ENCODE measurements at regions not wholly inside any gene's neighbourhood (a gene's known extent, or its start where the extent isn't known, plus 50 kb on each side); places are given as distances from the start of the nearest gene placed in this dataset.

GRCh38 chr9:109830545-109830944 is 50.5 kb downstream of the PALM2AKAP2 start:
- Histone ChIP-seq H3K27ac (no peak overlapping the region), H3K36me3 (no peaks in the 10 kb centered on the region), H3K27me3 (no peaks in the 10 kb centered on the region), H3K4me1 (peaks cover 0 to 25% of the 10 kb centered on the region in 2 donors), H3K9me3 (no peaks in the 10 kb centered on the region), H3K4me3 (no peak overlapping the region)
- no peak for TF ChIP-seq CTCF (IDR thresholded peaks at IDR 0.05)
- DNase-seq (ENCODE audit: low spot score), result no peak

- Histone ChIP-seq H3K27ac (peak overlapping the region; percentile 0 to 20), H3K9me3 (no peaks in the 10 kb centered on the region), H3K27me3 (no peaks in the 10 kb centered on the region), H3K36me3 (no peaks in the 10 kb centered on the region), H3K4me1 (peaks cover 0 to 25% of the 10 kb centered on the region in 2 donors), H3K4me3 (no peak overlapping the region)
- no peak for DNase-seq (ENCODE audit: low spot score)
- TF ChIP-seq CTCF (IDR thresholded peaks at IDR 0.05), result no peak
These were observed 52.1 kb downstream of the PALM2AKAP2 start for GRCh38 chr9:109831998-109832658.

GRCh38 chr9:109834855-109835254 is 54.9 kb downstream of the PALM2AKAP2 start:
- H3K36me3 ChIP-seq, result no peaks in the 10 kb centered on the region
- no peak overlapping the region for H3K4me3 ChIP-seq
- no peaks in the 10 kb centered on the region for H3K9me3 ChIP-seq
- H3K27me3 ChIP-seq, result no peaks in the 10 kb centered on the region
- no peak for TF ChIP-seq CTCF (IDR thresholded peaks at IDR 0.05)
- H3K4me1 ChIP-seq, result peaks cover 0 to 25% of the 10 kb centered on the region in 2 donors
- DNase-seq (ENCODE audit: low spot score), result no peak
- no peak overlapping the region for H3K27ac ChIP-seq

- H3K4me3 ChIP-seq, result no peak overlapping the region
- no peaks in the 10 kb centered on the region for H3K27me3 ChIP-seq
- DNase-seq (ENCODE audit: low spot score), result peak; percentile 75
- peak overlapping the region in 1 of 2 donors; percentile 63 for H3K27ac ChIP-seq
- H3K9me3 ChIP-seq, result no peaks in the 10 kb centered on the region
- TF ChIP-seq CTCF (IDR thresholded peaks at IDR 0.05), result no peak
- no peaks in the 10 kb centered on the region for H3K36me3 ChIP-seq
- peaks cover 0 to 11% of the 10 kb centered on the region in 2 donors for H3K4me1 ChIP-seq
These were observed 63.6 kb downstream of the PALM2AKAP2 start for GRCh38 chr9:109843641-109844040.

GRCh38 chr9:109845226-109845625 is 65.2 kb downstream of the PALM2AKAP2 start:
- Histone ChIP-seq H3K27me3 (no peaks in the 10 kb centered on the region), H3K4me1 (peaks cover 0 to 11% of the 10 kb centered on the region in 2 donors), H3K27ac (no peak overlapping the region), H3K9me3 (no peaks in the 10 kb centered on the region), H3K36me3 (no peaks in the 10 kb centered on the region), H3K4me3 (no peak overlapping the region)
- DNase-seq (ENCODE audit: low spot score), result no peak
- TF ChIP-seq CTCF (IDR thresholded peaks at IDR 0.05), result no peak

GRCh38 chr9:109846776-109847175 is 66.8 kb downstream of the PALM2AKAP2 start:
- TF ChIP-seq CTCF (IDR thresholded peaks at IDR 0.05), result no peak
- Histone ChIP-seq H3K4me1 (peaks cover 0 to 11% of the 10 kb centered on the region in 2 donors), H3K9me3 (no peaks in the 10 kb centered on the region), H3K27me3 (no peaks in the 10 kb centered on the region), H3K4me3 (no peak overlapping the region), H3K27ac (no peak overlapping the region), H3K36me3 (no peaks in the 10 kb centered on the region)
- no peak for DNase-seq (ENCODE audit: low spot score)
